Lower lobe of right lung (tissue), 2 donors: ENCODE measurements at regions not wholly inside any gene's neighbourhood (a gene's known extent, or its start where the extent isn't known, plus 50 kb on each side); places are given as distances from the start of the nearest gene placed in this dataset.
"Not testable (repeated sequence)": the region's sequence is repeated elsewhere in the genome, so short reads cannot be mapped to it uniquely, and the experiment has no call there.

Experiments used
- ATAC-seq, 2 donors: fragments of 200-7000 bp; cut with Tn5 transposase; one replicate each; pipeline ENCODE4 v1.9.1; 2020 to 2022; ENCODE audit warnings: mild to moderate bottlenecking in 2 of 2, moderate library complexity in 2 of 2
- DNase-seq: peaks from one replicate; pipeline ENCODE4 v3.0.0-alpha.2; 2020
- H3K27ac ChIP-seq: fragments of 200-600 bp; one replicate; pipeline ENCODE4 v1.8.0; 2022
- H3K27me3 ChIP-seq: fragments of 200-600 bp; one replicate; pipeline ENCODE4 v1.8.0; 2022; ENCODE audit warnings: low read depth
- H3K36me3 ChIP-seq: fragments of 200-600 bp; one replicate; pipeline ENCODE4 v1.8.0; 2022; ENCODE audit warnings: mild to moderate bottlenecking
- H3K4me1 ChIP-seq: fragments of 200-600 bp; one replicate; pipeline ENCODE4 v1.8.0; 2022
- H3K4me3 ChIP-seq: fragments of 200-600 bp; one replicate; pipeline ENCODE4 v1.8.0; 2022; ENCODE audit warnings: mild to moderate bottlenecking
- H3K9me3 ChIP-seq: fragments of 200-600 bp; one replicate; pipeline ENCODE4 v1.8.0; 2022
- intact Hi-C: fragments of 100-400 bp; cut with DNase I; formaldehyde crosslinking; loops from one replicate; pipeline ENCODE4 v1.11.0; 2022
- TF ChIP-seq, protein P1 (sequence below): fragments of 200-600 bp; IDR thresholded peaks from one replicate; pipeline ENCODE4 v1.8.0; 2022; ENCODE audit warnings: antibody characterized with exemption, mild to moderate bottlenecking
- donor health status: DM: no; HTN: yes; CAD: no; lungs with severe emphysema.

DNA sequence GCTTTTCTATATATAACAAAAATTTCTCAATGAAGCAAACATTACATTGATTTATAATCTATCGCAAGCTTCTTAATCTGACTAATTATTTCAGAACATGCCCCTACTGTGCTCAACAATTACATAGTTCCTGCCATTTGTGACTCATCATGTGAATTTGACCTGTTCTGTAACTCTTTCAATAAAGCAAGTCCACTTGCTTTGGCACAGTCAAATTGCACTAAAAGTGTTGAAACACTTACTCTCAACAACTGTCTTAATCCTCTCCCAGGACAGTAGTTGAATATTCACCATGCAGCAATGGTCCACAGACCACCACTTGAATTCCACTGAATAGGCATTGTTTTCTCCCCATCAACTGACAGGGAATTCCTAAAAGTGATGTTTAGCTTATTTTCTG lies 67.7 kb upstream of the SPTLC3 start:
- no peaks in the 10 kb centered on the region for H3K36me3 ChIP-seq
- intact Hi-C loops, result no loop called here
- no peak overlapping the region for H3K4me3 ChIP-seq
- DNase-seq, result no peak
- H3K27ac ChIP-seq, result no peak overlapping the region
- H3K4me1 ChIP-seq, result no peaks in the 10 kb centered on the region
- no peaks in the 10 kb centered on the region for H3K27me3 ChIP-seq
- no peak for ATAC-seq
- no peaks in the 10 kb centered on the region for H3K9me3 ChIP-seq
- TF ChIP-seq, protein P1, sequence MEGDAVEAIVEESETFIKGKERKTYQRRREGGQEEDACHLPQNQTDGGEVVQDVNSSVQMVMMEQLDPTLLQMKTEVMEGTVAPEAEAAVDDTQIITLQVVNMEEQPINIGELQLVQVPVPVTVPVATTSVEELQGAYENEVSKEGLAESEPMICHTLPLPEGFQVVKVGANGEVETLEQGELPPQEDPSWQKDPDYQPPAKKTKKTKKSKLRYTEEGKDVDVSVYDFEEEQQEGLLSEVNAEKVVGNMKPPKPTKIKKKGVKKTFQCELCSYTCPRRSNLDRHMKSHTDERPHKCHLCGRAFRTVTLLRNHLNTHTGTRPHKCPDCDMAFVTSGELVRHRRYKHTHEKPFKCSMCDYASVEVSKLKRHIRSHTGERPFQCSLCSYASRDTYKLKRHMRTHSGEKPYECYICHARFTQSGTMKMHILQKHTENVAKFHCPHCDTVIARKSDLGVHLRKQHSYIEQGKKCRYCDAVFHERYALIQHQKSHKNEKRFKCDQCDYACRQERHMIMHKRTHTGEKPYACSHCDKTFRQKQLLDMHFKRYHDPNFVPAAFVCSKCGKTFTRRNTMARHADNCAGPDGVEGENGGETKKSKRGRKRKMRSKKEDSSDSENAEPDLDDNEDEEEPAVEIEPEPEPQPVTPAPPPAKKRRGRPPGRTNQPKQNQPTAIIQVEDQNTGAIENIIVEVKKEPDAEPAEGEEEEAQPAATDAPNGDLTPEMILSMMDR, result no peak

DNA sequence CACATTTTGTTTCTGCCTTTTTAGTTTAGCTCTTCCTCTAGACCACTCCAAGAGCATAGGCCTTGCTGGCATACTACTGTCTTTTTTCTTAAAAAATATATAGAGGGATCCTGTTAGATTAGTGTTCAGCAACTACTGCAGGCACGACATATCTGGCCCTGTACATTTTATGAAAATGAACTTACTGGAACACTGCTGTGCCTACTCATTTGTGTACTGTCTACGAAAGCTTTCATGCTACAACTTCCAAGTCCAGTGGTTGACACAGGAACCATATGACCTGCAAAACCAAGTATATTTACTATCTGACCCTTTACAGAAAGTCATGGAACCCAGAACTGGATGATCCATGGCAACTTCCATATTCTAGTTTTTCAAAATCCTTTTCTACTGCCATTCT lies 66.6 kb upstream of the SPTLC3 start:
- Histone ChIP-seq H3K4me1 (no peaks in the 10 kb centered on the region), H3K4me3 (no peak overlapping the region), H3K27ac (no peak overlapping the region), H3K36me3 (no peaks in the 10 kb centered on the region), H3K27me3 (no peaks in the 10 kb centered on the region), H3K9me3 (no peaks in the 10 kb centered on the region)
- ATAC-seq (no peak), DNase-seq (no peak)
- TF ChIP-seq, protein P1, result no peak
- intact Hi-C loops, result no loop called here

DNA sequence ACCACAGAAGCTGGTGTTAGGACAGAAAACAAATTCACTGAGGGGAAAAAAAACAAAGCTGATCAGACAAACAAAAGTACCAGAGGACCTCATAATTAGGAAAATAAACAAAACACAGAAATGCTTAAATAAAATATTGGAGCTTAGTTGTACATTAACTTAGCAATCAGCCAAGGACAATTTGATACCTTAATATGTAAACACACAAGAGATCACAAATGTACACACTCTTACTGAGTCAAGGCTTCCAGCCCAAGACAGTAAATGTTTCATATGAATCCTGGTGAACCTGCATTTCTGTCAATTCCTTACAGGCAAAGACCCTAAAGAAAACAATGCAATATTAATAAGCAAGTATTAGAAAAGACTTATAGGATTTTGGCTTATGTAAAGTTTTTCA lies 62.0 kb upstream of the SPTLC3 start:
- Histone ChIP-seq H3K27ac (no peak overlapping the region), H3K36me3 (no peaks in the 10 kb centered on the region), H3K4me3 (no peak overlapping the region), H3K4me1 (no peaks in the 10 kb centered on the region), H3K27me3 (no peaks in the 10 kb centered on the region), H3K9me3 (no peaks in the 10 kb centered on the region)
- DNase-seq, result no peak
- intact Hi-C loops, result no loop called here
- TF ChIP-seq, protein P1, result no peak
- no peak for ATAC-seq

DNA sequence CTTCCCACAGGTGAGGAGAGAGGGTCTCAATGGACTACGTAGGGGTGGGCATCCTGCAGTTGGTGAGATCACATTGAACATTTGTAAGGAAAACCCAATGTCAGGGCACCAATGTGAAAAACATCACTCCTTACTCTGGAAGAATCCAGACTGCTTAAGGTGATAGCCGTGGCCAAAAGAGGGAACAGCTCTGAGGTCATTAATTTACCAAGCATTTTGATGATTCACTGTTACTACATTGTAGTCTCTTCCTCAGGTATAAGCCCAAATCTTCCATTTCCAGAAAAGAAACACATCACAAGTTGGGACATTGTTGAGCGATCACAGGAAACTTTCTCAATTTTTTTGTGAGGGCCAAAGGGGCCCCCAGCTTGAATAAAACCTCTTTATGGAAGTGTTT lies 61.1 kb upstream of the SPTLC3 start:
- DNase-seq (no peak), ATAC-seq (no peak)
- H3K4me3 ChIP-seq, result no peak overlapping the region
- intact Hi-C loops, result no loop called here
- H3K9me3 ChIP-seq, result no peaks in the 10 kb centered on the region
- H3K27ac ChIP-seq, result no peak overlapping the region
- H3K27me3 ChIP-seq, result no peaks in the 10 kb centered on the region
- TF ChIP-seq, protein P1, result no peak
- no peaks in the 10 kb centered on the region for H3K4me1 ChIP-seq
- H3K36me3 ChIP-seq, result no peaks in the 10 kb centered on the region

DNA sequence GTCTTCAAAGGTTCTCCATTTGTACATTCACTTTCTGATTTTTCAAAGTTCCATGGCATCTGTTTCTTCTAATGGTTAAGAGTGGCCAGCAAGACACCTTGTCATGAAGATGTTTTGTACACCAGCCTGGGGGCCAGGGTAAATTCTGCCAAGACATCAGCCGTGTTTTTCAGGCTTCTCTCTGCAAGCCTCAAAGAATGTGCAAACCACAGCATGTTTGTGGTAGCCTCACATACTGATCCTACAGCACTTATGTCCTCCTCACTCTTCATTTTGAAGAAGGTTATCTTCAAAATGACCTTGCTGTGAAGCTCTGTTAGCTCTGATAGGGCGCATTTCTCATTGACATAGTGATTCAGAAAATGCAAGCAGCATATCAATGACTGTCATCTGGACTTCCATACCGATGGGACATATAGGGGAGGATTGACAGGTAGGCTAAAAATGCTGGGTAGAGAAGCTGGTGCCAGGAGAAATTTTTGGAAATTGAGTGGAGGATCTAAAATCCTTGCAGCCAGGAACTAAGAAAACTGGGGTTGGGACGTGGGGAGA lies 59.3 kb upstream of the SPTLC3 start:
- intact Hi-C loops, result no loop called here
- no peaks in the 10 kb centered on the region for H3K4me1 ChIP-seq
- H3K4me3 ChIP-seq, result no peak overlapping the region
- no peaks in the 10 kb centered on the region for H3K9me3 ChIP-seq
- TF ChIP-seq, protein P1, result no peak
- ATAC-seq (no peak), DNase-seq (no peak)
- no peak overlapping the region for H3K27ac ChIP-seq
- no peaks in the 10 kb centered on the region for H3K36me3 ChIP-seq
- H3K27me3 ChIP-seq, result no peaks in the 10 kb centered on the region

DNA sequence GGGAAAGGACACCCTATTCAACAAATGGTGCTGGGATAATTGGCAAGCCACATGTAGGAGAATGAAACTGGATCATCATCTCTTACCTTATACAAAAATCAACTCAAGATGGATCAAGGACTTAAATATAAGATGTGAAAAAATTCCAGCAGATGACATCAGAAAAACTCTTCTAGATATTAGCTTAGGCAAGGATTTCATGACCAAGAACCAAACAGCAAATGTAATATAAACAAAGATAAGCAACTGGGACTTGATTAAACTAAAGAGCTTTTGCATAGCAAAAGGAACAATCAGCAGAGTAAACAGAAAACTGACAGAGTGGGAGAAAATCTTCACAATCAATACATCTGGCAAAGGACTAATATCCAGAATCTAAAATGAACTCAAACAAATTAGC lies 54.5 kb upstream of the SPTLC3 start:
- H3K9me3 ChIP-seq, H3K27me3 ChIP-seq, intact Hi-C loops, H3K4me1 ChIP-seq, H3K36me3 ChIP-seq, H3K27ac ChIP-seq, ATAC-seq, DNase-seq, H3K4me3 ChIP-seq: not testable (repeated sequence)
